DMS153 treated with DMSO at 0.1 percent for 48 hours (cell line): ENCODE measurements at regions not wholly inside any gene's neighbourhood (a gene's known extent, or its start where the extent isn't known, plus 50 kb on each side); places are given as distances from the start of the nearest gene placed in this dataset.

Source experiments
- DNase-seq: peaks from one replicate; lab custom pipeline; 2025; ENCODE audit not compliant: unreplicated experiment; lab: John Stamatoyannopoulos, UW

DNA sequence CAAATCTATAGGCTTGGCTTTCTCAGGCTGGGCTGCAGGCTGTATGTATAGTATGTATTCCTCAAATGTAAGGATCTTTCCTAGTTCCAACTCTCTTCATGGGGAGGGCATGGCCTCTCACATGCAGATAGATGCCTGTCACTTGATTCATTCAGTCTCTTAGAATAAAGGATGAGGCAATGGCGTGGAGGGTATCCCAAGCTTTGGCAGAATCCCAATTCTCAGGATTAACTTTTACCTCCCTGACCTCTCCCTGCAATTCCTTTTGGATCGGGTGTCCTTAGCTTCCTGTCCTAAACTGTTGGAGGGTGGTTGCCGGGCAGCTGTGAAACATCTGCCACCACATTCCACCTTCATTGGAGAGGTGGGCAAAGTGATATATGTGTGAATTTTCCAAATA is 80.3 kb downstream of the INSIG2 start:
- no peak for DNase-seq

DNA sequence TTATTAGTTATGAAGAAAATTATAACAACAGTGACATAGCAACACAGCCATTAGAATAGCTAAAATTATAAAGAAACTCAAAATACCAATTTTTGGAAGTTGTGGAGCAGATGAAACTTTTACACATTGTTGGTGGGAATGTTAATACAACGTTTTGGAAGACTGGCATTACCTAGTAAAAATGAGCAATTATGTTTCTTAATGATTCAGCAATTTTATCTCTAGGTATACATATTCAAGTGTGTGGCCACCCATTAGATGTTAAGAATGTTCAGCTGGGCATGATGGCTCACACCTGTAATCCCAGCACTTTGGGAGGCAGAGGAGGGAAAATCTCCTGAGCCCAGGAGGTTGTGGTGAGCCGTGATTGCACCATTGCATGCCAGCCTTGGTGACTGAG is 78.8 kb downstream of the INSIG2 start:
- no peak for DNase-seq

DNA sequence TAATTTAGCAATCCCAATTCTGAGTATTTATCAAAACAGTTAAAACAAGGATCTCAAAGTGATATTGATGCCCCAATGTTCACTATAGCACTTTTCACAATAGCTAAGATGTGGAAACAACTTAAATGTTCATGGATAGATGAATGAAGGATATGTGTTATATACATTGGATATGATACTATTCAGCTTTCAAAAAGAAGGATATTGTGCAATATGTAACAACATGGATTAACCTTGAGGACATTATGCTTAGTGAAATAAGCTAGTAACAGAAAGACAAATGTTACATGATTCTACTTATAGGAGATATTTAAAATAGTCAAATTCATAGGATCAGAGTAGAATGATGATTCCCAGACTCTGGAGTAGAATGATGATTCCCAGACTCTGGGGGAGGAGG is 78.0 kb downstream of the INSIG2 start:
- no peak for DNase-seq

DNA sequence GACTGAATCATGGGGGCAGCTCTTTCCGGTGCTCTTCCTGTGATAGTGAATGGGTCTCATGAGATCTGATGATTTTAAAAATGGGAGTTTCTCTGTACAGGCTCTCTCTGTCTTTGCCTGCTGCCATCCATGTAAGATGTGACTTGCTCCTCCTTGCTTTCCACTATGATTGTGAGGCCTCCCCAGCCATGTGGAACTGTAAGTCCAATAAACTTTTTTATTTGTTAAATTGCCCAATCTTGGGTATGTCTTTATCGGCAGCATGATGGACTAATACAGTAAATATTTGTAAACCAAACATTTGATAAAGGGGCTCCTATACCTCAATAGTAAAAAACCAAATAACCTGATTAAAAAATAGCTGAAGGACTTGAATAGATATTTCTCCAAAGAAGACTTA is 77.3 kb downstream of the INSIG2 start:
- no peak for DNase-seq
